Stimulated activated naive CD8-positive, alpha-beta T cell treated with anti-CD3 and anti-CD28 coated beads, Interleukin-15, Interleukin-2, amounts not matched to agents 100 U/mL and 50 U/mL, for 24 hours (primary cell): ENCODE measurements at regions not wholly inside any gene's neighbourhood (a gene's known extent, or its start where the extent isn't known, plus 50 kb on each side); places are given as distances from the start of the nearest gene placed in this dataset.

Experiments
- ATAC-seq: fragments of 150-1000 bp; cut with Tn5 transposase; one replicate; pipeline ENCODE4 v1.10.0; 2021
- DNase-seq: peaks from one replicate; pipeline ENCODE4 v3.0.0; 2021

DNA sequence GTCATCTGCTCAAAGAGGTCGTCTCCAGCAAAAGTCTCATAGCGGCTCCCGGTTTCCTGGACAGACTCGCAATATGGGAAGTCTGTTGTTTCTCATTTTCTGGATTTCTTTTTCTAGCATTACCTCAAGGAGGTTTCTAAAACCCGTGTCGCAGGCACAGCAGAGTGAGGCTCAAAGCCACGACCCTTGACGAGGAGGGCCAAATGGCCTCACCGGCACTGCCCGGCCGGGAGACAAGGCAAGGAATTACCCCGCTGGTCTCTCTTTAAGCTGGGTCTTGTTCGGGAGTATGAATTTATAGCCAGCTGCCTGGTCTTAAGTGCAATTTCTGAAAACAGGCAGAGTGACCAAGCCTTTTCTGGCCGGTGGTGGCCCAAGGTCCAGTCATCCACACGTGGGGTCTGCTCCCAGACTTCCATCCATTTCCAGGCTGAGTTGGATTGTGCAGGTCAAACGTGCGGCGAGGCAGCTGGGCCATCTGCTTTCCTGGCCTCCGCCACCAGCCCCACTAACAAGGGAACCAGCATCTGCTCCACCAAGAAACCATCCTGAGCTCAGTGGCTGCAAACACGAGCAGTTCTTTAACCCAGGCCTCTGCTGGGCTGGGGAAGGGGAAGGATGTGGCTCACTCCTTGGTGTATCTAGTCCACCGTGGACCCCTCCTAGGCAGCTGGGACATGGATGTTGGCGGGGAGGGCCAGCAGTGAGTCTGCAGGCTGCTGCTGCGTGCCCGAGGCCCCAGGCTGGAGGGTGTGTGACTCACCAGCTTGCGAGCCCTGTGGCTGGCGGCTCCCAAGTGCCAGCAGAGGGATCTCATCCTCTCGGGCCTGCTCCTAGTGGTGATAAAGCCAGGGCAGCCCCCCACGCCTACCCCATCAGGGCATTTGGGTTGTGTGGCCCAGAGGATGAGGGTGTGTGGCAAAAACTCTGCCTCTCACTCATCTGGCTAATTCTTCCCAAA lies 55.6 kb upstream of the COL5A1 start:
- no peak for DNase-seq

DNA sequence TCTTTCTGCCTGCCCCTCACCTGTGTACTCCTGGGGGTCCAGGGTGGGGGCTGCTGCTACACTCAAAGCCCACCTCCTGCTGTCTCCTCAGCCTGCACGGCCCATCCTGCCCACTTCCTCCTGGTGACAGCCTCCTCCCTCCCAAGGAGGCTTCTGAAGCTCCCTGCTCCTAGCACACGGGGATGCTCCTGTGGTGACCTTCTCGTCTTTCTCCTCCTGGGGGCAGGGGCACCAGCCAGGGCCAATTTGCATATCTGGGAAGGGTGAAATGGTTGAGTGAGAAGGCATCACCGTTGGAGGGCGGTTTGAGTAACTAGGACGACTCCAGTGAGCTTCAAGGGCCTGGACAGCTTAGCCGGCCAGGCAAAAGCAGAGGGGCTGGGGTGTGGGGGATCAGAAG lies 51.9 kb upstream of the COL5A1 start:
- DNase-seq, result no peak
- no peak for ATAC-seq

More for the DNA sequence above, 55.6 kb upstream of the COL5A1 start:
- no peak for ATAC-seq

DNA sequence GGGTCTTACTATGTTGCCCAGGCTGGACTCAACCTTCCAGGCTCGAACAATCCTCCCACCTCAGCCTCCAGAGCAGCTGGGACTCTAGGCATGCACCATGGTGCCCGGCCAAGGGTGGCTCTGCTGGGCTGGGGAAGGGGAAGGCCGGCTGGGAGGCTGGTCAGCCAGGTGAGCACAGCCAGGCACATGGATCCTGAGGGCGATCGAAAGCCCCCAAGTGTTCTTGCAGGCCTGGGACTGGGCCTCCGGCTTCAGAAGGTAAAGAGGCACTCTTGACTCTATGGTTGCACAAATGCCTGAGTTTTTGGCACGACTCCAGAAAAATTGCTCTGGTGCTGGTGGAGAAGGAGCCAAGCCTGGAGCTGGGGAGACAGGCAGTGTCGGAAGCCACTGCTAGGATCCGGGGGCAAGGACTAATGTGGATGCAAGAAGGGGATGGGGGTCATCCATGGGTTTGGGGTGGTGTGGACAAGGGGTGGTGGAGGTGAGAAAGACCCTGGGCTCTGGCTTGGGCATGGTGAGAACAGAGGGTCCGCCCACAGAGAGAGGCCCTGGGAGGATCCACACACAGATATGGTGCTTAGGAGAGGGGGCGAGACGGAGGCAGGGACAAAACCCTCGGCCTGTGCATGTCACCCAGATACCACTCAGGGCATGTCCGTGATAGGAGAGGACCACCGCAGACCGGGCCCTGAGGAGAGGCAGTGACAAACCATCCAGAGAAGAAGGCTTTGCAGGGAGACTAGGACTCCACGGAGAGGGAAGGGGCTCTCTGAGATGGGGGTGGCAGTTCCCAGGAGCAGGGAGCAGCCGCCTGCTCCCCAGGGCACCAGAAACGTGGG lies 51.1 kb upstream of the COL5A1 start:
- DNase-seq (no peak), ATAC-seq (no peak)

DNA sequence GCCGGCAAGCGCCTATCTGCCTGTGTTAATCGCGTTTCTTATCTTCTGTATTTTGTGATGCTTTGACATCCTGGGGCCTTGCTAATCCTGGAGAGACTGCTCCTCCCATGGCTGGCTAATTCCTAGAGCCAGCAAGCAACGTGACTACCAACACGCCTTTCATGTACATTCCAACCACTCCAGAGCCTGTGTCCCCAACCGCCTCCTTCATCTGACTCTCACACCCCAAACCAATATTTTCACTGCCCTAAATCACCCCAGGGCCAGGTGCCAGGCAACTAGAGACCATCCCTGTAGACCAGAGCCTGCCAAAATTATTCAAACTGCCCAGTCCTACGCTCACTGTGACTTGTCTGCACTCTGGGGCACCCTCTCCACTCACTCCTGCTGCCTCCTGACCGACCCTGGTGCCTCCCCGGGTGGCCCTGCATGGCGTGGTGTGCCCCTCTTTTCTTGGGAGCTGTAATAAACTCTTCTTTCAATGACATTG lies 50.5 kb upstream of the COL5A1 start:
- DNase-seq, result no peak
- ATAC-seq, result no peak

DNA sequence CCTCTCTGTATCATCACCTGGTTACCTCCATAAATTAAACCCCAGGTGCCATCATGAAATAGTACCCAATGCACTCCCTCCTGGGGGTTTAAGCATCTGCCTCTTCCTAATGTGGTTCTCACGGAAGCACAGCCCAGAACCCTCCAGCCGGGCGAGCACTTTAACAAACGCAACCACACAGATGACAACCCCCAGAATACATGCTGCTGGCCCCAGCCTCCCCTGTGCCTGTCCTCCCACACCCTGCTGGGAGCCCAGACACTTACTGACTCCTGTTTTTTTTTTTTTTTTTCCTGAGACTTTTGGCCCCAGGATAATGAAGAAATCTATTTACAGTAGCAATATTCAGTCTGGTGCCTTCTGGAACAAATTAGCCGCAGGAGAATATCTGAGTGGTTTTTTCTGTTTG lies 50.0 kb upstream of the COL5A1 start:
- no peak for ATAC-seq

More for the DNA sequence above, 50.0 kb upstream of the COL5A1 start:
- DNase-seq, result no peak
